ENCODE measurements at regions not wholly inside any gene's neighbourhood (a gene's known extent, or its start where the extent isn't known, plus 50 kb on each side); places are given as distances from the start of the nearest gene placed in this dataset.

GRCh38 chr6:169960521-169960885 lies 209.1 kb downstream of the ERMARD start:
- FAIRE-seq, result no peak

- no peak for FAIRE-seq
Observed at GRCh38 chr6:169960003-169960344, 208.6 kb downstream of the ERMARD start.

- no peak for FAIRE-seq
Observed at GRCh38 chr6:169959136-169960002, 207.9 kb downstream of the ERMARD start.

GRCh38 chr6:169958510-169958909 lies 207.1 kb downstream of the ERMARD start:
- FAIRE-seq, result no peak

GRCh38 chr6:169957351-169957963 lies 206.0 kb downstream of the ERMARD start:
- FAIRE-seq, result no peak

GRCh38 chr6:169956580-169956979 lies 205.2 kb downstream of the ERMARD start:
- no peak for FAIRE-seq

GRCh38 chr6:169955731-169956437 lies 204.5 kb downstream of the ERMARD start:
- FAIRE-seq, result no peak

- no peak for FAIRE-seq
Observed at GRCh38 chr6:169954977-169955376, 203.6 kb downstream of the ERMARD start.

GRCh38 chr6:169953686-169954085 lies 202.3 kb downstream of the ERMARD start:
- FAIRE-seq, result no peak

GRCh38 chr6:169950558-169950957 lies 199.1 kb downstream of the ERMARD start:
- FAIRE-seq, result no peak

- FAIRE-seq, result no peak
Observed at GRCh38 chr6:169949511-169950097, 198.2 kb downstream of the ERMARD start.

- FAIRE-seq, result no peak
Observed at GRCh38 chr6:169946971-169947370, 195.5 kb downstream of the ERMARD start.

GRCh38 chr6:169945117-169945516 lies 193.7 kb downstream of the ERMARD start:
- FAIRE-seq, result no peak

GRCh38 chr6:169944415-169944814 lies 193.0 kb downstream of the ERMARD start:
- no peak for FAIRE-seq

GRCh38 chr6:169944061-169944337 lies 192.6 kb downstream of the ERMARD start:
- no peak for FAIRE-seq

- FAIRE-seq, result no peak
Observed at GRCh38 chr6:169943241-169944060, 192.0 kb downstream of the ERMARD start.

GRCh38 chr6:169942173-169942572 lies 190.8 kb downstream of the ERMARD start:
- no peak for FAIRE-seq

- no peak for FAIRE-seq
Observed at GRCh38 chr6:169940481-169941271, 189.3 kb downstream of the ERMARD start.

- FAIRE-seq, result no peak
Observed at GRCh38 chr6:169939554-169940164, 188.2 kb downstream of the ERMARD start.

GRCh38 chr6:169938731-169939130 lies 187.3 kb downstream of the ERMARD start:
- no peak for FAIRE-seq

- FAIRE-seq, result no peak
Observed at GRCh38 chr6:169938262-169938701, 186.9 kb downstream of the ERMARD start.
